ENCODE measurements at regions not wholly inside any gene's neighbourhood (a gene's known extent, or its start where the extent isn't known, plus 50 kb on each side); places are given as distances from the start of the nearest gene placed in this dataset.

GRCh38 chr12:126767334-126767733 is 1499.6 kb upstream of the TMEM132C start:
- DNase-seq, result no peak
- no peaks in the 10 kb centered on the region for H3F3A ChIP-seq (ENCODE audit: low read length, unreplicated experiment)

GRCh38 chr12:126768517-126768916 is 1498.5 kb upstream of the TMEM132C start:
- intact Hi-C loops (cut with micrococcal nuclease), result no loop called here
- POLR2A ChIA-PET (ENCODE audit: unreplicated experiment), result no interaction called here

More at GRCh38 chr12:126767334-126767733, 1499.6 kb upstream of the TMEM132C start:
- Histone ChIP-seq H3K27ac (ENCODE audit: low read length) (no peak overlapping the region), H2AFZ (ENCODE audit: low read length) (no peak overlapping the region), H3K9ac (ENCODE audit: low read length) (no peak overlapping the region), H3K4me1 (ENCODE audit: insufficient read depth, low read length) (0 out of 2 replicates have a peak, but pooled peaks cover 7% of the 10 kb centered on the region), H4K20me1 (ENCODE audit: low read length) (no peaks in the 10 kb centered on the region), H3K4me3 (ENCODE audit: low read length) (no peak overlapping the region), H3K9me3 (ENCODE audit: low read length) (peaks cover 19% of the 10 kb centered on the region; the same call in 1 of the 2 replicates), H3K27me3 (ENCODE audit: low read length) (no peaks in the 10 kb centered on the region), H3K9me2 (replicated peaks; ENCODE audit: low read length) (no peaks in the 10 kb centered on the region), H3K4me2 (ENCODE audit: low read length) (no peak overlapping the region), H3K36me3 (ENCODE audit: low read depth, low read length) (peaks cover 13% of the 10 kb centered on the region; the same call in 1 of the 2 replicates), H3K79me2 (ENCODE audit: low read length) (peaks cover 9% of the 10 kb centered on the region; the same call in 1 of the 2 replicates)
- intact Hi-C loops (cut with micrococcal nuclease), result no loop called here
- no peak for ATAC-seq
- BruUV-seq (replicated peaks), result no TSS peak
- TF ChIP-seq, protein P1, sequence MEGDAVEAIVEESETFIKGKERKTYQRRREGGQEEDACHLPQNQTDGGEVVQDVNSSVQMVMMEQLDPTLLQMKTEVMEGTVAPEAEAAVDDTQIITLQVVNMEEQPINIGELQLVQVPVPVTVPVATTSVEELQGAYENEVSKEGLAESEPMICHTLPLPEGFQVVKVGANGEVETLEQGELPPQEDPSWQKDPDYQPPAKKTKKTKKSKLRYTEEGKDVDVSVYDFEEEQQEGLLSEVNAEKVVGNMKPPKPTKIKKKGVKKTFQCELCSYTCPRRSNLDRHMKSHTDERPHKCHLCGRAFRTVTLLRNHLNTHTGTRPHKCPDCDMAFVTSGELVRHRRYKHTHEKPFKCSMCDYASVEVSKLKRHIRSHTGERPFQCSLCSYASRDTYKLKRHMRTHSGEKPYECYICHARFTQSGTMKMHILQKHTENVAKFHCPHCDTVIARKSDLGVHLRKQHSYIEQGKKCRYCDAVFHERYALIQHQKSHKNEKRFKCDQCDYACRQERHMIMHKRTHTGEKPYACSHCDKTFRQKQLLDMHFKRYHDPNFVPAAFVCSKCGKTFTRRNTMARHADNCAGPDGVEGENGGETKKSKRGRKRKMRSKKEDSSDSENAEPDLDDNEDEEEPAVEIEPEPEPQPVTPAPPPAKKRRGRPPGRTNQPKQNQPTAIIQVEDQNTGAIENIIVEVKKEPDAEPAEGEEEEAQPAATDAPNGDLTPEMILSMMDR (conservative IDR thresholded peaks at IDR 0.05; ENCODE audit: low read depth, low read length), result no peak
- TF ChIP-seq EZH2 (IDR thresholded peaks at IDR 0.05; ENCODE audit: low read length, unreplicated experiment) (no peak), EZH2phosphoT487 (IDR thresholded peaks at IDR 0.05; ENCODE audit: borderline replicate concordance, low read length) (no peak)
- ChIA-PET POLR2A (ENCODE audit: unreplicated experiment) (no interaction called here), CTCF (no interaction called here)

GRCh38 chr12:126770188-126770587 is 1496.8 kb upstream of the TMEM132C start:
- ChIA-PET CTCF (no interaction called here), POLR2A (ENCODE audit: unreplicated experiment) (no interaction called here)
- no TSS peak for BruUV-seq (replicated peaks)
- no peaks in the 10 kb centered on the region for H3K9me3 ChIP-seq (ENCODE audit: low read length)
- H3K27me3 ChIP-seq (ENCODE audit: low read length), result no peaks in the 10 kb centered on the region
- ATAC-seq, result no peak
- intact Hi-C loops (cut with micrococcal nuclease), result loop anchor here (10.0 kb wide), 1 partner anchor 705 kb away; no protein-coding TSS in a partner anchor
- no peaks in the 10 kb centered on the region for H3F3A ChIP-seq (ENCODE audit: low read length, unreplicated experiment)
- 0 out of 2 replicates have a peak overlapping the region, but pooled peaks have one; percentile 90 for H3K4me2 ChIP-seq (ENCODE audit: low read length)
- TF ChIP-seq EZH2 (IDR thresholded peaks at IDR 0.05; ENCODE audit: low read length, unreplicated experiment), result no peak
- H2AFZ ChIP-seq (ENCODE audit: low read length), result no peak overlapping the region
- no peaks in the 10 kb centered on the region for H3K9me2 ChIP-seq (replicated peaks; ENCODE audit: low read length)
- H4K20me1 ChIP-seq (ENCODE audit: low read length), result no peaks in the 10 kb centered on the region
- no peak for DNase-seq
- no peak overlapping the region for H3K9ac ChIP-seq (ENCODE audit: low read length)
- 0 out of 2 replicates have a peak, but pooled peaks cover 7% of the 10 kb centered on the region for H3K4me1 ChIP-seq (ENCODE audit: insufficient read depth, low read length)
- H3K27ac ChIP-seq (ENCODE audit: low read length), result no peak overlapping the region
- peak overlapping the region; percentile 81; the same call in 1 of the 2 replicates for H3K4me3 ChIP-seq (ENCODE audit: low read length)
- peaks cover 9% of the 10 kb centered on the region; the same call in 1 of the 2 replicates for H3K79me2 ChIP-seq (ENCODE audit: low read length)
- H3K36me3 ChIP-seq (ENCODE audit: low read depth, low read length), result no peaks in the 10 kb centered on the region; the same call in 1 of the 2 replicates

More at GRCh38 chr12:126768517-126768916, 1498.5 kb upstream of the TMEM132C start:
- no TSS peak for BruUV-seq (replicated peaks)
- Histone ChIP-seq H3K4me3 (ENCODE audit: low read length) (no peak overlapping the region), H3K27me3 (ENCODE audit: low read length) (no peaks in the 10 kb centered on the region), H3K9ac (ENCODE audit: low read length) (no peak overlapping the region), H3K79me2 (ENCODE audit: low read length) (peaks cover 9% of the 10 kb centered on the region; the same call in 1 of the 2 replicates), H3F3A (ENCODE audit: low read length, unreplicated experiment) (no peaks in the 10 kb centered on the region), H4K20me1 (ENCODE audit: low read length) (no peaks in the 10 kb centered on the region), H3K9me3 (ENCODE audit: low read length) (peaks cover 12% of the 10 kb centered on the region; the same call in 1 of the 2 replicates), H3K36me3 (ENCODE audit: low read depth, low read length) (peaks cover 3% of the 10 kb centered on the region; the same call in 1 of the 2 replicates), H2AFZ (ENCODE audit: low read length) (no peak overlapping the region), H3K9me2 (replicated peaks; ENCODE audit: low read length) (no peaks in the 10 kb centered on the region), H3K4me2 (ENCODE audit: low read length) (no peak overlapping the region), H3K27ac (ENCODE audit: low read length) (no peak overlapping the region), H3K4me1 (ENCODE audit: insufficient read depth, low read length) (0 out of 2 replicates have a peak, but pooled peaks cover 7% of the 10 kb centered on the region)
- TF ChIP-seq EZH2 (IDR thresholded peaks at IDR 0.05; ENCODE audit: low read length, unreplicated experiment) (no peak), EZH2phosphoT487 (IDR thresholded peaks at IDR 0.05; ENCODE audit: borderline replicate concordance, low read length) (no peak)
- TF ChIP-seq, protein P1 (conservative IDR thresholded peaks at IDR 0.05; ENCODE audit: low read depth, low read length), result no peak
- no peak for ATAC-seq
- no peak for DNase-seq
- CTCF ChIA-PET, result no interaction called here

Data from PC-3 (cell line).